ENCODE measurements at regions not wholly inside any gene's neighbourhood (a gene's known extent, or its start where the extent isn't known, plus 50 kb on each side); places are given as distances from the start of the nearest gene placed in this dataset.

- TF ChIP-seq TCF12 (IDR thresholded peaks at IDR 0.05; ENCODE audit: low read depth), result no peak
- TF ChIP-seq RAD21 (IDR thresholded peaks at IDR 0.05; ENCODE audit: low read depth), result no peak
- no peak for TF ChIP-seq NFIC (IDR thresholded peaks at IDR 0.05)
- TF ChIP-seq CEBPB (IDR thresholded peaks at IDR 0.05), result no peak
- TF ChIP-seq TAF1 (IDR thresholded peaks at IDR 0.05; ENCODE audit: low read depth), result no peak
Observed at GRCh38 chr9:89955626-89956025, 350.8 kb downstream of the GADD45G start.
